ENCODE measurements at regions not wholly inside any gene's neighbourhood (a gene's known extent, or its start where the extent isn't known, plus 50 kb on each side); places are given as distances from the start of the nearest gene placed in this dataset.

- no peak for TF ChIP-seq EZH2 (IDR thresholded peaks at IDR 0.05; ENCODE audit: borderline replicate concordance, low read length)
- TF ChIP-seq CTCF (conservative IDR thresholded peaks at IDR 0.05 in 1 of 2, IDR thresholded peaks at IDR 0.05 in 1 of 2; ENCODE audit: extremely low read depth in 1 of 2, insufficient read depth in 1 of 2, low read depth in 1 of 2, low read length in 2 of 2) = no peak
Measured at GRCh38 chr4:3361406-3361805, 68.6 kb downstream of the RGS12 start.
